ENCODE measurements at regions not wholly inside any gene's neighbourhood (a gene's known extent, or its start where the extent isn't known, plus 50 kb on each side); places are given as distances from the start of the nearest gene placed in this dataset.

- no peak for DNase-seq
These were observed 419.8 kb upstream of the FIGN start for GRCh38 chr2:164155558-164155957.

- no peak for DNase-seq
These were observed 415.7 kb upstream of the FIGN start for GRCh38 chr2:164151522-164151921.

DNA sequence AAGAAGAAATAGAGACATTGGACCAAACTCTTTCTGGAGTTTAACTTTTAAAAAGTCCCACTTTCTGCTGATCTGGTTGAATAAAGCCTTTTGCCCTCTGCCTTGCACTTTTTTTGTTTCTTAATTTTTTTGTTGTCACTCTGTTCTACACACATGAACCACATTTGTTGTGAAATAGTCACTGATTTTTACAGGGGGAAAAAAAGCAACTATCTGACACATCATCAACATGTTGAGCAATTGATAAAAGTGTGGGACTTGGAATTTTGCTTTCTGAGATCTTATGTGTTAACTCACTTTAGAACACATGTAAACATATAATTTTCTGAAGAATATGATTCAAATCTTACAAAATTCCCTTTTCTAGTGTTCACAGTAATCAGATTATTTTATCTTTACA, 414.8 kb upstream of the FIGN start:
- DNase-seq = no peak

DNA sequence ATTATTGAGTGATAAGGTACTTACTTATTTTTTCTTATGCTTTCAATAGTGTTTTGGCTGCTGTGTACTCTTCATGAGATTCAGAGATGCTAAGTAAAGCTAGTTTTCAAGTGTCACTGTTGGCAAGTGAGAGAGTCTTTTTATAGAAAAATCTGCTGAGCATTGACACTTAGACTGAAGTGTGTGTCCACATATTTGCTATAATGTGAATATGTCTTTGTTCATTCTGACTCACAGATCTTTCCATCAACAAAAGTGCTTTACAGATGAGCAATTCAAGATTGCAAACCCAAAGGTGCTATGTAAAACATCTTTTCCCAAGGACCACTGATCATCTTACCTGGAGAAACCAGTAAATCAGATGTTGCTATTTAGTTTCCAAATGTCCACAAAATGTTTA, 410.6 kb upstream of the FIGN start:
- DNase-seq = no peak

- no peak for DNase-seq
These were observed 409.5 kb upstream of the FIGN start for GRCh38 chr2:164145093-164145987.

DNA sequence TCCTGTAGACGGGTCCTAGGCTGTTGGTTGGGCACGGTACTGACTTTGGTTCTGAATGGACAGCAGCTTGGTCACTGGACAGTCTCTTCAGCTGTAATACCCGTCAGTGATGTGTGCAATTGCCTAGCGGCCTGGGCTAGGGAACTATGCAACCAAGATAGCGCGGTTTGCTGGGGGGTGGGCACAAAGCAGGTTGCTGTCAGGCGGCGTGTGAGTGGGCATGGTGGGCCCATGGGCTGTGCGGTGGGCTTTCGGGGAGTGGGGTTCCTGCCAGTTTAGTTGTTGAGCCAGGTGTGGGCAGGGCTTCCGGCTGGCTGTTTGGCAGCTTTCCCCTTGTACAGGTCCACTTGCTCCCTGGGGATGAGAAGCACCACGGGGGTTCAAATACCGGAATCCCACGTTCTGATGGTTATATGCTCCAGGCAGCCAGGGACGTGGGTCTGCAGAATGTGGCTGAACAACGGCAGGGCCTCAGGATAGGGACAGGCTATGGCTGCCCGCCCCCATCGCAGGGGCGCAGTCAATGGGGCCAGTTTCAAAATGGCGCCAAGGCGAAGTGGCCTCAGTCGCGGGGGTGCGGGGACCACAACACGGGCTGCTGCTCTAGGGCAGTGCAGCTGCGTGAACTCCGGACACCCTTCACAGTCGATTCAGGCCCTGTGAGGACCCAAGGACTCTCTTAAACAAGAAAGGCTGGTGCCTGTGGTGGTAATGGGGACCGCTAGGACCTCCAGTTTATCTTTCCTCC, 407.5 kb upstream of the FIGN start:
- no peak for DNase-seq

DNA sequence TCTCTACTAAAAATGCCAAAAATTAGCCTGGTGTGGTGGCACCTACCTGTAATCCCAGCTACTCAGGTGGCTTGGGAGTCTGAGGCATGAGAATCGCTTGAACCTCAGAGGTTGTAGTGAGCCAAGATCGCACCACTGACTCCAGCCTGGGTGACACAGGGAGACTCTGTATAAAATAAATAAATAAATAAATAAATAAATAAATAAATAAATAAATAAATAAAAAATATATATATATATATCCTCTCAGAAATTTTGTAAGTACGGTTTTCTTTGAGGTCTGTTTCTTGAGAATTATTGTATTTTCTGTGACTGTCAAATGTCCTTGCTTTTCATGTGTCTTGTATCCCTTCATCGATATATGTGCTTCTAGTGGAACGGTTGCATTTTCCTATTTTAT, 406.9 kb upstream of the FIGN start:
- no peak for DNase-seq

- no peak for DNase-seq
These were observed 405.5 kb upstream of the FIGN start for GRCh38 chr2:164141271-164141670.

DNA sequence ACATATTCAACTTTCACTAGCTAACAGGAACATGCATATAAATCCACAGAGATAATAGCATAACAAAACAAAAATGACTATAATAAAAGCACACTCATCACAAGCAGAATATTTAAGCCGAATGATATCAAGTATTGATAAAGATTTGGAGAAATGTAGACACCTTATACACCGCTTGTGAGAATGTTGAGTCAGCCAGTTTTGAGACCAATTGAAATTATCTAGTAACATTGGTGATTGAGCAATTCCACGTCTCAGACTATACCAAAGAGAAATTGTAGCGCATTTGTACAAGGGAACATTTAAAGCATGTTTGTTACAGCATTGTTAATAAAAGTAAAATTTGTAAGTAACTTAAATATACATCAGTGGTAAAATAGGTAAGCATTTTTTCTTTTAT, 402.9 kb upstream of the FIGN start:
- no peak for DNase-seq

DNA sequence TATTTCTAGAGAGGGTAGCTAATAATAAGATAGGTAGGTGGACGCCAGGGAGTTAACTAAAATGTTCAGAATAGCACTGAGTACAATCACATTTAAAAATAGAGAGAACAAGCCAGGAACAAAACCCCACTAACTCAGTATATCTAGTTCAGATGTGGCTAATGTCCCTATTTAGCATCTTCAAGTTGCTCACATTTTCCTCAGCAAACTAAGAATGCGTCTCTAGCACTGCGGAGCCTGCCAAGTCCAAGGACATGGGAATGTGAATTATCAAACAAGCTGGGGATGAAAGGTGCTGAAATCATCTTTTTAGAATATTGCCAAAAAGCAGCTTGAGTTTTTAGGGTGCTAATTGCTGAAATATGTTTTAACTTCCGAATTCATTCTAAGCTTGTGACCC, 398.5 kb upstream of the FIGN start:
- DNase-seq = no peak

- DNase-seq = no peak
These were observed 392.2 kb upstream of the FIGN start for GRCh38 chr2:164127971-164128527.

- no peak for DNase-seq
These were observed 391.3 kb upstream of the FIGN start for GRCh38 chr2:164126960-164127660.

GRCh38 chr2:164115806-164116205, 380.0 kb upstream of the FIGN start:
- DNase-seq = no peak

- no peak for DNase-seq
These were observed 379.1 kb upstream of the FIGN start for GRCh38 chr2:164114937-164115336.

DNA sequence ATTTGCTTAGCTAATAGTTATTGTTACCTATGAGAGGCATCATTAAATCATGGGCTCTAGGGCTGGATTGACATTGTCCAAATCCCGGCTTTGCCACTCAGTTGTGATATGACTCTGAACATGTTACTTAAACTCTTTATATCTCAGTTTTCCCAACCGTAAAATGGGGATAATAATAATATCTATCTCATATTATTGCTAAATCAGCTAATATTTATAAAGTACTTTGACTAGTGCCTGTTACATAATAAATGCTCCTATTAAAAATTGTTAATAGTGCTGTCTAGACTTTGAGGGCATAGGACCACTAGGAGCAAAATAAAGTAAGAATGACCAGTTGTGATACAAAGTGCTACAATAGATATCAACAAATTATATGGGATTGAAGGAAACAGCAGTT, 376.3 kb upstream of the FIGN start:
- DNase-seq = no peak

DNA sequence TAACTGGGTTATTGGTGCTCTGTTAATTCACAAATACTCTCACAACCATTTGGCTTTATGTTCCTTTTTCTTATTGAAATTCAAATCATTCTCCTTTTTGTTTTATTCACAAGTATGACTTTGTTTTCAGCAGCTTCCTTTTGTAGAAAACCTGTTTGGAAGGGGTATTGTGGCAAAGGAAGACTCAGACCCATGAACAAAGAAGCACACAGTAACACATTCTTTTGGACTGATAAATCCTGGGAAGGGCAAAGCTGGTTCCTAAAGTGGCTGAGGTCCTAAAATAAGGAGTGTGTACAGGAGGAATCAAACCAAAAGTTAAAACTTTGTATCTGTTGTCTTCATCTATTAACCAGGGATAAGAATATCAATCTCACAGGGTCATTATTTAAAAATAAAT, 374.7 kb upstream of the FIGN start:
- no peak for DNase-seq

DNA sequence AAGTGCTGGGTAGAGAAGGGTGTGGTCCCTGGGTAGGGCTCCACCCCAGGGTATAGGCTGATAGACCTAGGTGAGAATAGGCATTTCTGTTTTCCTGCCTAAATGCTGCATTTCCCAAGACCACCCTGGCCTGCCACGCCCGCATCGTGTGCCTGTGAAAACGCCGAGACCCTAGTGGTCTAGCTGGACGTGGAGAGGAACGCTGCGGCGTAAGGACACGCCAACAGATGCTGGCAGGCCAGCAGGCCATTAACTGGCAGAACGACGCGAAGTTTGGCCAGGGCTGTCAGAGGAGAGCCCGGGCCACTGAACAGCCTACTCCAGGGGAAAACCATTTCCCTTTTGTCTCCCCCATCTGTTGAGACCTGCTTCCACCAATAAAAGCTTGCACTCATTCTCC, 373.2 kb upstream of the FIGN start:
- no peak for DNase-seq

DNA sequence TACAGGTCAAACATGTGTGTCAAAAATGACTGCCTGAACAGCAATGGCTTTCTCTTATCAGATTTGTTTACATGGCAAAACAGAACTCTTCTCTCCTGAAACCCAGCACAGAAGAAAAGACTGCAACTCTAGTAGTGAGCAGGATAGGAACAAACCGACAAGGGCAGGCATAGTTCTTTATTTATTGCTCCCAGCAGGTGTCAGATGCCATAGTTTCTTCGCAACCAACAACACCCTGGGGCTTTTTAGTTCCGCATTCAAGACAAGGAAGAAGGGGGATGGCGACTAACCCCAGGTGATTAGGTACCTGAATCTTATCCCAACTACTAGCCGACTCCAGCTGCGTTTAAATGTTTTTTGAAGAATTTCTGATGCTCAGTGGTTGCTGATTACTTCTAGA, 367.5 kb upstream of the FIGN start:
- no peak for DNase-seq

GRCh38 chr2:164102366-164102765, 366.6 kb upstream of the FIGN start:
- DNase-seq = no peak

GRCh38 chr2:164091673-164092072, 355.9 kb upstream of the FIGN start:
- DNase-seq = no peak

GRCh38 chr2:164090533-164090932, 354.7 kb upstream of the FIGN start:
- no peak for DNase-seq

DNA sequence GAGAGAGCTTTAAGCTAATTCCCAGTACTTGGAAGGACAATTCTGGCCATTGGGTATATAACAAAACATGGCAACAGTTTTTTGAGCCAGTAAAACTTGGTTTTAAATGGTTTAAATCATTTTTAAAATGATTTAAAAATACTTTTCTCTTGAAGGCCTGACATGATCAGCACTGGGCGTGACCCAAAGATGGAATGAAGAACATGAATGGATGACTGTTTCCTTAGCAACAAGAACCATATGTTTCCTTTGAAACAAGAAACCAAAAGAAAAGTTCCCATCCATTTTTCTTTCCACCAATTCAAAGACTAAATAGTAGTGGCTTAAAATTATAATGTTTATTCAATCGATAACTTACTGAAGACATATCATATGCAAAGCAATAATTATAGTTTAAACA, 348.3 kb upstream of the FIGN start:
- no peak for DNase-seq

DNA sequence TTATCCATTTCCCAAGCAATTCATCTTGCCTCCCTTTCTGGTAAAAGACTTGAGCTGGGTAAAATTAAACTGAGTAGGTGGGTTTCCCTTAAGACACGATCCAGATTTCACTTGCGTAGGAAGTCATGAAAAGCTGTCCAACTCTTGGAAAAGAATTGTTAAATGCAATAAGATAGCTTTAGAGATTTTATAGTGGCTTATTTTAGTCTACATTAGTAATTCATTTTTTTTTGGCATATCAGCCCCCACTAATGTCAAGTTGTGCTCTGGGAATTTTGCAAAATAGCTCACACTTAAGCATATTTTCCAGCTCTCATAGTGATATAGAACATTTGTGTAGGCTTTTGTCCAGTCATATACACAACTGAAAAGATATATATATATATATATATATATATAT, 344.7 kb upstream of the FIGN start:
- DNase-seq = no peak
